Stomach (tissue), 8 donors: ENCODE measurements at regions not wholly inside any gene's neighbourhood (a gene's known extent, or its start where the extent isn't known, plus 50 kb on each side); places are given as distances from the start of the nearest gene placed in this dataset.

ENCODE experiments used
- DNase-seq, 2 donors: peaks; one replicate each; pipeline versions ENCODE4 v3.0.0 to v3.0.0-alpha.2; 2013 to 2019
- H3K27ac ChIP-seq, 5 donors: fragments of 200-600 bp in 4 of 5; sonication (generic) in 4 of 5; one replicate each; pipeline ENCODE4 v1.5.1; 2013 to 2019; ENCODE audit warnings: mild to moderate bottlenecking in 1 of 5, moderate library complexity in 1 of 5
- H3K27me3 ChIP-seq, 3 donors: fragments of 200-600 bp; sonication (generic); one replicate each; pipeline ENCODE4 v1.5.1; 2017 to 2019; ENCODE audit warnings: mixed run types in 1 of 3
- H3K36me3 ChIP-seq, 4 donors: fragments of 200-600 bp; sonication (generic); 1 replicate in 3 of 4; 2 replicates in 1 of 4; pipeline ENCODE4 v1.5.1; 2016 to 2019
- H3K4me1 ChIP-seq, 4 donors: fragments of 200-600 bp; sonication (generic); one replicate each; pipeline ENCODE4 v1.5.1; 2016 to 2019
- H3K4me3 ChIP-seq, 4 donors: fragments of 200-600 bp; sonication (generic) in 3 of 4; one replicate each; pipeline ENCODE4 v1.5.1; 2016 to 2019; ENCODE audit warnings: mild to moderate bottlenecking in 1 of 4
- H3K9me3 ChIP-seq, 4 donors: fragments of 200-600 bp; sonication (generic); one replicate each; pipeline ENCODE4 v1.5.1; 2016 to 2019
- EP300 ChIP-seq: sonication (generic); formaldehyde crosslinking; IDR thresholded peaks from one replicate; pipeline ENCODE4 v1.6.1; 2017; ENCODE audit warnings: antibody characterized with exemption
- POLR2A ChIP-seq, 4 donors: fragments of 450-650 bp; IDR thresholded peaks; one replicate each; pipeline ENCODE4 v1.6.1; 2016; ENCODE audit warnings: antibody characterized with exemption in 4 of 4, control low read depth in 2 of 4, mild to moderate bottlenecking in 1 of 4, moderate library complexity in 1 of 4
- POLR2AphosphoS5 ChIP-seq, 3 donors: sonication (generic); formaldehyde crosslinking; IDR thresholded peaks; one replicate each; pipeline ENCODE4 v1.6.1; 2016; ENCODE audit warnings: antibody characterized with exemption in 3 of 3
- WGBS, 5 donors: extraction: QIAGEN DNeasy Blood & Tissue Kit in 3 of 5; methylation state at CpG; one replicate each; pipeline versions ENCODE4 v1.1.5 to v1.1.7; 2013 to 2018; 5-methylcytosine and 5-hydroxymethylcytosine counted together
- intact Hi-C: fragments of 100-400 bp; cut with DNase I; formaldehyde crosslinking; loops from one replicate; pipeline ENCODE4 v1.15.1; 2023; ENCODE audit warnings: low total_unique reads
- TF ChIP-seq, protein P1 (sequence below), 7 experiments: fragments of 450-650 bp in 4 of 7; fragments of 200-600 bp in 3 of 7; sonication (generic) in 3 of 7; IDR thresholded peaks; one replicate each; pipeline ENCODE4 v1.5.1; 2016 to 2019; ENCODE audit warnings: antibody characterized with exemption in 7 of 7, control low read depth in 2 of 7, mild to moderate bottlenecking in 1 of 7
- donor health status: healthy with polysubstance abuse.
- donor health status: Bipolar disorder and iron deficiency.
- donor health status: healthy.

DNA sequence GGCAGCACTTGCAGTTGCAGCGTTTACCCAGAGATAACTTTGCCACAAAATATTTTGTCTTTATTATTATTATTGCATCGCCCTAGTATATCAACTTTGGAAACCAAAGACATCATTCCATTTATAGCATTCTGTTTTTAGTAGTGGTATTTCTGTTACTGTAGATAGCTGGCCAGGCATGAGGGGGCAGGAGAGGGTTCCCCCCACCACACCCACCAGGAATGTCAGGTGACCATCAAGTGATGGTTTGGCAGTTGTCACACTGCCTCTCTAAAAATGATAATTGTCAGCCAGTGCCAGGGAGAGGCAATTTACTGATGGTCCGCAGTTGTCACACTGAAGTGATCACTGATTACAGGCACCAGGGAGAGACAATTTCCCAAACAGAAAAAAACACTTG is 135.6 kb downstream of the TSEN15 start:
- H3K9me3 ChIP-seq = no peaks in the 10 kb centered on the region
- H3K36me3 ChIP-seq = no peaks in the 10 kb centered on the region
- no peak overlapping the region for H3K27ac ChIP-seq
- no peak for DNase-seq
- WGBS, 5 donors = 80 to 89% (median 86%) methylated on average over 3 of the region's 3 CpGs
- intact Hi-C loops = no loop called here
- no peak for TF ChIP-seq POLR2AphosphoS5 (IDR thresholded peaks at IDR 0.05)
- peaks cover 0 to 12% (median 7%) of the 10 kb centered on the region in 4 donors for H3K4me1 ChIP-seq
- H3K27me3 ChIP-seq = peaks cover 0 to 9% (median 0%) of the 10 kb centered on the region in 3 donors
- H3K4me3 ChIP-seq = no peak overlapping the region

DNA sequence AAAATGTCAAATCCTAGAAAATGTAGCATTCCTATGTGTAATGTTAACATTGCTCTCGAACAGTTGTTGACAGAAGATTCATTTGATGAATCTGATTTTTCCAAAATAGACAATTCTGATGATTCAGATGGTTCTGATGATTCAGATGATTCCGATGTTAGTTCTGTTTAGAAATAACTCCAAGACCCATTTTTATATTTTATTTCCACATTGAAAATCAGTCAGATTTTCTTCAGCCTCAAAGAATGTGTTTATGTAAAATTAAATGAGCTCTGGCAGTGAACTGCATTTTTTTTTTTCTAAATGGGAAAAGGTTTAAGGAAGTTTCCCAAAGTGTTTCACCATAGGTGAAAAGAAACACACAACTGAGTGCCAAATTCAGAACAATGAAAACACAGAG is 136.5 kb downstream of the TSEN15 start:
- no peak overlapping the region for H3K27ac ChIP-seq
- intact Hi-C loops = no loop called here
- peaks cover 0 to 12% (median 7%) of the 10 kb centered on the region in 4 donors for H3K4me1 ChIP-seq

DNA sequence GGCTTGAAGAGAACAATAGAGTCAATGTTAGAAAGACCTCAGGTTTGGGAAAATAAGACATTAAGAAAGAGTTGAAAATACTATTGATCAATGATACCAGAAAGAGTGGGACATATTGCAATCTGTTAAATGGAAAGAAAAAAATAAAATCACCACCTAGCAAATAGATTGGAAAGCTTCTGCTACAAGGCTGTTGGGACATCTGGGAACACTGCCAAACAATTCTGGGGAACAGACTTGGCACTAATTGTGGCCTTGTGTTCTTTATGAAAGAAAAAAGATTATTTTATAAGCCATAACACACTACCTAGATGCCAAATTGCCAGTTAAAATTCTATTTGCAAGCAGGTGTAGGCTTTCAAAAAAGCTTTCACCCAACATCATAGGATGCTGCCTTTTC is 137.8 kb downstream of the TSEN15 start:
- peak in 1 of 2 donors; percentile 51 for DNase-seq
- Histone ChIP-seq H3K9me3 (no peaks in the 10 kb centered on the region), H3K36me3 (no peaks in the 10 kb centered on the region), H3K4me3 (no peak overlapping the region), H3K27me3 (peaks cover 0 to 23% (median 0%) of the 10 kb centered on the region in 3 donors), H3K4me1 (peaks cover 0 to 12% (median 7%) of the 10 kb centered on the region in 4 donors), H3K27ac (no peak overlapping the region)
- intact Hi-C loops = no loop called here
- TF ChIP-seq POLR2A (IDR thresholded peaks at IDR 0.05) = no peak
- TF ChIP-seq EP300 = no peak
- TF ChIP-seq, protein P1, sequence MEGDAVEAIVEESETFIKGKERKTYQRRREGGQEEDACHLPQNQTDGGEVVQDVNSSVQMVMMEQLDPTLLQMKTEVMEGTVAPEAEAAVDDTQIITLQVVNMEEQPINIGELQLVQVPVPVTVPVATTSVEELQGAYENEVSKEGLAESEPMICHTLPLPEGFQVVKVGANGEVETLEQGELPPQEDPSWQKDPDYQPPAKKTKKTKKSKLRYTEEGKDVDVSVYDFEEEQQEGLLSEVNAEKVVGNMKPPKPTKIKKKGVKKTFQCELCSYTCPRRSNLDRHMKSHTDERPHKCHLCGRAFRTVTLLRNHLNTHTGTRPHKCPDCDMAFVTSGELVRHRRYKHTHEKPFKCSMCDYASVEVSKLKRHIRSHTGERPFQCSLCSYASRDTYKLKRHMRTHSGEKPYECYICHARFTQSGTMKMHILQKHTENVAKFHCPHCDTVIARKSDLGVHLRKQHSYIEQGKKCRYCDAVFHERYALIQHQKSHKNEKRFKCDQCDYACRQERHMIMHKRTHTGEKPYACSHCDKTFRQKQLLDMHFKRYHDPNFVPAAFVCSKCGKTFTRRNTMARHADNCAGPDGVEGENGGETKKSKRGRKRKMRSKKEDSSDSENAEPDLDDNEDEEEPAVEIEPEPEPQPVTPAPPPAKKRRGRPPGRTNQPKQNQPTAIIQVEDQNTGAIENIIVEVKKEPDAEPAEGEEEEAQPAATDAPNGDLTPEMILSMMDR (IDR thresholded peaks at IDR 0.05) = no peak
- TF ChIP-seq POLR2AphosphoS5 (IDR thresholded peaks at IDR 0.05) = no peak

More for the DNA sequence above, 136.5 kb downstream of the TSEN15 start:
- DNase-seq = no peak
- H3K27me3 ChIP-seq = peaks cover 0 to 18% (median 0%) of the 10 kb centered on the region in 3 donors
- no peak overlapping the region for H3K4me3 ChIP-seq
- 60 to 73% (median 68%) methylated on average over 2 of the region's 2 CpGs for WGBS, 5 donors
- TF ChIP-seq, protein P1 (IDR thresholded peaks at IDR 0.05) = no peak
- TF ChIP-seq POLR2AphosphoS5 (IDR thresholded peaks at IDR 0.05) = no peak
- no peak for TF ChIP-seq EP300
- no peak for TF ChIP-seq POLR2A (IDR thresholded peaks at IDR 0.05)
- no peaks in the 10 kb centered on the region for H3K36me3 ChIP-seq
- H3K9me3 ChIP-seq = no peaks in the 10 kb centered on the region

DNA sequence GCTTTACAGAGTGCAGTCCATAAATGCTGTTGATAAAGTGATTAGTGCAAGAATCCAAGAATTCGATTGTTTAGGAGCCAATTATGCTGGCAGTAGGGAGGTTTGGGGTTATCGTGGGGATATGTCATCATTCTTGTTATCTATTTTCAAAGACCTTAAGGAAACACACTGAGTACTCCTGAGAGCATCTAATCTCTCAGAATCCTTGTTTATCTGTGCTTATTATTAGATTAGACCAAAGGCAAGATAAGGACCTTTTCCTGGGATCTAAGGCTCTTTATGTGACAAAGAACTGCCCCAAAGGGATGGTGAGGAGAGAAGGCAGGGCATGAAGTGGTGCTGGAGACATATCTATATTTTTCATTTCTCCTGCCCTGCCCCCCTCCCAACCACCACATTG is 139.1 kb downstream of the TSEN15 start:
- intact Hi-C loops = no loop called here
- no peak for TF ChIP-seq EP300
- TF ChIP-seq, protein P1 (IDR thresholded peaks at IDR 0.05) = no peak
- TF ChIP-seq POLR2A (IDR thresholded peaks at IDR 0.05) = no peak
- no peak for TF ChIP-seq POLR2AphosphoS5 (IDR thresholded peaks at IDR 0.05)
- Histone ChIP-seq H3K9me3 (no peaks in the 10 kb centered on the region), H3K36me3 (no peaks in the 10 kb centered on the region), H3K4me3 (no peak overlapping the region), H3K27me3 (peaks cover 0 to 23% (median 0%) of the 10 kb centered on the region in 3 donors), H3K27ac (no peak overlapping the region), H3K4me1 (peaks cover 0 to 12% (median 7%) of the 10 kb centered on the region in 4 donors)
- 28 to 51% (median 43%) methylated on average over 2 of the region's 2 CpGs for WGBS, 5 donors
- no peak for DNase-seq

GRCh38 chr1:184191181-184191621 is 139.7 kb downstream of the TSEN15 start:
- Histone ChIP-seq H3K9me3 (no peaks in the 10 kb centered on the region), H3K27ac (no peak overlapping the region)
- WGBS, 5 donors = 29 to 45% (median 42%) methylated on average over 12 of the region's 12 CpGs

More at GRCh38 chr1:184191181-184191621, 139.7 kb downstream of the TSEN15 start:
- intact Hi-C loops = no loop called here
- peak in 1 of 3 donors; percentile 34 for TF ChIP-seq POLR2AphosphoS5 (IDR thresholded peaks at IDR 0.05)
- TF ChIP-seq, protein P1 (IDR thresholded peaks at IDR 0.05) = no peak
- Histone ChIP-seq H3K4me3 (no peak overlapping the region), H3K36me3 (no peaks in the 10 kb centered on the region), H3K27me3 (peaks cover 0 to 23% (median 0%) of the 10 kb centered on the region in 3 donors), H3K4me1 (peaks cover 0 to 12% (median 7%) of the 10 kb centered on the region in 4 donors)
- peak in 1 of 2 donors; percentile 92 for DNase-seq
